ENCODE measurements at regions not wholly inside any gene's neighbourhood (a gene's known extent, or its start where the extent isn't known, plus 50 kb on each side); places are given as distances from the start of the nearest gene placed in this dataset.
"Not testable (repeated sequence)": the region's sequence is repeated elsewhere in the genome, so short reads cannot be mapped to it uniquely, and the experiment has no call there.

DNA sequence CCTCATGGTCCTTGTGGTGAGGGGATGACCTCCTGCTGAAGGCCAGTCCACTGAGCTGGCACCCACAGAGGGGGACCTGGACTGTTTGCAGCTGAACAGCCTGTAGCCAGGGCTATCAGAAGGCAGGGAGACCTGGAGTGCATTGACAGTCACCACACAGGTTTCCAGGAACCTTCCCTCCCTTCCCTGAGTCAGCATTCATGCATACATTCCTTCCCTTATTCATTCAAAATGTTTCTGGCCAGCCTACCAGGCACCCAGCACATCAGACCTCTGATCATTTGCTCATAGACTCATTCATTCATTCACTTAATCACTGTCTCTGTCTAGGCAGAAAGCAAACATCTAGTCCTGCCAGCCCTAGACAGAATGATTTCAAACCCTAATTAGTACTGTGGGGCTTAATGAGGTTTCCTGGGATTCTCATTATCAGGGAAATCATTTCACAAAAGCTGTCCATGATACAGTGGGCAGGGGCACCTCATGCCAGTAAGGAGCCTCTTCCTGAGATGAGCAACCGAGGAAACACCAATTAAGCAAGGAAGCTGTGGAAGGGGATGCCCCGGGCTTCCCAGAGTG lies 110.1 kb upstream of the PPP1R26 start:
- no peak for DNase-seq

DNA sequence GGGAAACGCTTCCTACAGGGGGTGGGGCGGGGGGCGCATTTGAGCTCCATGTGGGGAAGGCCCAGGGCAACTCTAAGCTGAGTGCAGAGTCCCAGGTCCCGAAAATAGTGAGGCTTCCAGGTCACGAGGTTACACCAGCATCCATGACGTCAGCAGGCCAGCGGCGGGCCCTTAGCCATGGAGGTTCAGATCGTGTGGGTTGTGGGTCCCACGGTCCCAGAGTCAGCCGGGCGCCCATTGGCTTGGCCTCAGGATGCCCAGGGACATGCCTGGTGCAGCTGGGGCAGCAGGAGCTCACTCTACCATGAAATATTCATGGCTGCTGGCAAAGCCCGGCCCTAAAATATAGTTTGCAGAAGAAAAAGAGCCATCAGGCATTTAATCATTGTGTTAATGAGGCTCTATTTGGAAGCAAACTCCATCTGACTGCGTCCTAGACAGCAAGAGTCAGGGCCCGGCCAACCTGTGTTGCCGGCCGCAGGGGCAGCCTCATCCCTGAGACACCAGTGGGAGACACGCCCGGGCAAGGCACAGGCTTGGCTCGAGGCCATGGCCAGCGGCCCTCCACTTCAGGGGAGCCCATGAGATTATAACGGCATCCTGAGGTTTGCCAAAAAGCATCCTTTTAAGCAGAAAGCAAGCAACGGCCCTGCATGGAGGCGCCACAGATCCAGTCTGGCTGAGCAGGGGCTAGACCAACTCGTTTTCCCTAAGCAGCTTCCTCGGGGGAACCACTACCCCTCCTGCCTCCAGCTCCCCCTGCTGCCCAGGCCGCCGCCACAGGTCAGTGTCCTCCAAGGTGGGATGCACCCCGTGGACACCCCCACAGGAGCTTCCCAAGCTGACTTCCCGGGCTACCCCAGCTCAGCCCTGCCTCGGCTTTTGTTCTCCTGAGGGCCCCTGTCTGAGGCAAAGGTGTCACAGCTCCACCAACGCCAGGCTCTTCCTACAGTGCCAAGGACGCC lies 108.9 kb upstream of the PPP1R26 start:
- no peak for DNase-seq

DNA sequence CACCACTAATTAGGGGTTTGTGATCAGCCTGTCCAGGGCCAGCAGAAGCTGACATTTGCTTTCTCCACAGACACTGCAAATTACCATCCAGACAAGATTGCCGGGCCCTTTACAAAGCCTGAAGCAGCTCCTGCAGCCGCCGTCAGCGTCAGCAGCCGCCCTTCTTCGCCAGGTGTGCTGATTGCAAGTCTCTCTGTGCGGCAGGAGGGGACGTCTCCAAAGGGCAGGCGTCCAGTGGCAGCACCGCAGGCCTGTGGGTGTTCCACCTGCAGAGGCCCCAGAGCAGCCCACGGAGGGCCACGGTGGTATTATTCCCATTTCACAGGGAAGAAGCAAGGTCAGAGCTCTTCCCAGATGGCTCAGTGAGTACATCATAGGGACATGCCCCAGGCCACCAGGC lies 108.0 kb upstream of the PPP1R26 start:
- no peak for DNase-seq

DNA sequence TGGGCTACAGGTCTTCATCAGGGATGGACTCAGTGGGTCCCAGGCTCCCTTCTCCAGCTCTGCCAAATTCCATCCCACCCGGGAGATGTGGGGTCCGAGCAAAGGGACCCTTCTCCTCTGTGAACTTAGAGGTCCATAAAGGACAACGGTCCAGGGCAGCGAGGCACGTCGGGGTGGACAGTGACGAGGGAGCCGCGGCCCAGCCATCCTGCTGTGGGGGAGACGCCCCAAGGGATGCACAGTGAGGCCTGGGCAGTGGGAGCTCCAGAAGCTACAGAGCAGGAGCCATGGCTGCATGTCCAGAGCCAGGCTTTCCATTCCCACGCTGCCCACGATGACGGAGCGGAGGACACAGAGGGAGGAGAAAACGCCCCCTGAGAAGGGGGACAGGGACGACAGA lies 107.5 kb upstream of the PPP1R26 start:
- DNase-seq, result no peak

DNA sequence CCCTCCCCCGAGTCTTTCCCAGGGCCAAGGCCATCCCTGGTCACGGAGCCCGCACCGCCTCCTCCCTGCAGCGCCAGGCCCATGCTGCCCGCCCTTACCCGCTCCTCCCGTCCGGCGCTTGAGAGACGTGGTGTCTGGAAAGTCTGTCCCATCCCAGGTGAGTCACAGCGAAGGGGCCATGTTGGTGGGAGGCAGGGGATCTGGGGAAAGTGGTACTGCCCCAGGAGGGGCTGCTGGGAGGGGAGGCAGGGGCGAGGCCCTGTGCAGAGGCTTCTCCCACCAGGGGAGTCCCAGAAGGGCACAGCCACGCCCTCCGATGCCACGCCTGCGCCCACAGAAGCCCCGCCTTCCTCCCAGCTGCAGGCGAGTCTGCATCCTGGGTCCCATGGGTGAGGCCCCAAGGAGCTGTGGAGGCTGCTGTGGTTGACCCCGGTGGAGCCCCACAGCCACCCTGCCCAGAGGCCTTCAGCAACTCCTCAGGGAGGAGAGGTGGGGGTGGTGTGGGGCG lies 107.0 kb upstream of the PPP1R26 start:
- no peak for DNase-seq

DNA sequence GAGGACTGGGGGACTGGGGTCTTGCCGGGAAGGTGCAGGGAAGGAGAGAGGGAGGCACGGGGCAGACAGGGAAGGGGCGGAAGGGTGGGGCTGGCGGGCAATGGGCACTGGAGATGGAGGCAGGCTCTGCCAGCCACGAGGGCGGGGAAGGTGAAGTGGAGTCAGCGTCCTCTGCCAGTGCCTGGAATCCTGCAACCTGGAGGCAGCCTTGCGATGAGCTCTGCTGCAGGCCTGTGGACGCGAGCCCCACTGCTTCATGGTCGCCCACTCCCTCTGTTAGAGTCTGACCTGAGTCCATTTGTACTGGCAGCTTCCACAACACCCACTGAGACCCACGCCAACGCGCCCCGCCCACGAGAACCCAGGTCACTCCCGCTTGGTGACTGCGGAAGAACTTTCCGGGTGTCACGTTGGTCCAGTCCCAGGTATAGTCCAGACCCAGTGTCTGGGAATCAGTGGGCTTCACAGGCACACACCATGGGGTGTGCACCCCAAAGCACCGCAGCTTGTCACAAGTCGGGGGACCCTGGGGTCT lies 106.4 kb upstream of the PPP1R26 start:
- DNase-seq, result no peak

DNA sequence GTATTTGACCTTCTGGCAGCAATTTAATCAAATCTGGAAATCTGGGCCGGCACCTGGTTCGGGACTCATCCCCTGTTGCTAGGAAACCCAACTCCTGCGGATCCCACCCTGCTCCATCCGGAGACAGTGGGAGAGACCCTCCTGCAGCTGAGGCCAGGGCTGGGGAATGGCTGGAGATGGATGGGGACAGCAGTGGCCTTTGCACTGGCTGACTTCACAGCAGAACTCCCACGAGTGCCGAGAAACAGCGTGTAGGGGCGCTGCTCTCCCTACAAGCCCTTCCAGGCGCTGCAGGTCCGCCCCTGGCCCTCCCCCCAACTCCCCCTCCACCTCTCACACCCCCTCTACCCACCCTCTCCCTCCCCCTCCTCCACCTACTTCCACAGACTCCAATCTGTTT lies 105.8 kb upstream of the PPP1R26 start:
- DNase-seq, result no peak

DNA sequence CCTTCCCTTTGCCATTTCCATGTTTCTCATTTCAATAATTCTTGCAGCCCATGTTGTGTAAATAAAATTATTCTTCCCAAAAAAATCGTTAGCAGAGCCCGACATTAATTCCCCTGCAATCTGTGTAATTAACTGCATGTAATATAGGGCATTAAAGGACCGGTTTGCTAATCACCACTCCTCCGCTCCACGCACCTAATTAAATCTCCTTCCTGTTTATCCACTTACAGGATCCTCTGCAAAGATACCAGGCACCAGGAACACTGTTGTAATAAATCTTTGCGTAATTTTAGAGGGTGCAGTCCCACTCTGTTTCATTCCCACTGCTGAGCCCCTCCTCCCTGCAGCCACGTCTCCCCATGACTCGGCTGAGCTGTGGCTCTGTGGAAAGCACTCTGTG lies 105.0 kb upstream of the PPP1R26 start:
- no peak for DNase-seq

DNA sequence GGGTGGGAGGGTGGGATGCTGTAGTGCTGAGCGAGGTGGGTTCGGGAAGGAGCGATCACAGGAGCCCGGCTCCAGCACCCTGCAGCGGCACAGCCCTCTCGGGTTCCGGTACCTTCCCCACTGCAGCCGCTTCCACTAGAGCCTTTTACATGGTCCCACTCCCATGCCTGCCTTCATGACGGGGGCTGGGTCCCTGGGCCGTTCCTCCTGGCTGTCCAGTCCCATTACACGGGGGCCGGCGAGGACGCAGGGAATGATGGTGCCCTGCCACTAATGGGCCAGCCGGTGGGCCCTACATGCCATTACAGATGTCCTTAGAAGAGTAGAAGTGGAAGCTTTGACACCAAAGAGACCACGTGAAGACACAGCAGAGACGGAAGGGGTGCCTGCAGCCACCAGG lies 104.6 kb upstream of the PPP1R26 start:
- DNase-seq, result no peak

DNA sequence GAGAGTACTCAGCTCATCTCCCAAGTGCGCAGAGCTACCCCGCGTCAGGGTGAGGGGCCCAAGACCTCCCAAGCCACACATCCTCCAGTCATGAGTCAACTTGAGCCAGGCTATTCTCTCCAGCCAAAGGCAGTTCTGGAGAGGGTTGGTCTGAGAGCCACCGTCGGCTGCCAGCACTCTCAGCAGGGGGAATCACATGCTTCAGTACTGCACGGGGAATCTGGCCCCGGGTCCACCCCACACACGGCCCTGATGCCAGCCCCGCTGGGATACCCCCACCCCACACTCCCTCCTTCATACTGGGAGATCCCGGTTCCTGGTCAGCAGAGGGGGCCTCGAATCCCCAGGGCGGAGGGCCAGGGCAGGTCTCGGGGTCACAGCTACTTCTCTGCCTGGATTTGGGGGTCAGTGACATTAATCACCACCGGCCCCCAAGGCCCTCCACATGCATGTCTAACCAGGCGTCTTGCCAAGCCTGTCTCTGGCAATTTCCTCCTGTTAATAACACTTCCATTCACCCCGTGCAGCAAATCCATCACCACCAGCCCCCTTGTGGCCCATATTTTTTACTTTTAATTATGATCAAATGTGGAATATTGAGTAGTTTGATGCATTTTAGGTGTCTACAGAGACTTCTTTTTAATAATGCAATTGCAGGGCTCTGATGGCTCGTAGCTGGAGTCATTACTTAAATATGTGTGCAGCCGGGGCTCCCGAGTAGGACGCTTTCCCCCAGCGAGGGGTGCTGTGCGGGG lies 102.9 kb upstream of the PPP1R26 start:
- no peak for DNase-seq

DNA sequence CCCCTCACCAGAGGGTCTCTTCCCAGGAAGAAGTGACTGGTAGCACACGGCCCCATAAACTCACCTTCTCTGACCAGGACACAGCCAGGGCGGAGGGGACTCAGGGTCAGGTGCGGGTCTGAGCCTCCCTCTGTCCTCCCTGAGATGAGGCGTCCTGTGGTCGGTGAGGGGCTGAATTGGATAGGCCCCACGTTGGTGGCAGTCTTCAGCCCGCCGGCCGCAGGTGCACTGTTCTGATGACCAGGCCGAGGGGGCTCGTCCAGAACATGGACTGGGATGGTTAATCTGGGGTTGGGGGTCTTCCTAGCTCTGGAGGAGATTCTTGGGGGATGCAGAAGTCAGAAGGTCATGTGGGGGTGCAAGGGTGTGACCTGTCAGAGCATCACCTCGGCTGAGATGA lies 102.2 kb upstream of the PPP1R26 start:
- no peak for DNase-seq

DNA sequence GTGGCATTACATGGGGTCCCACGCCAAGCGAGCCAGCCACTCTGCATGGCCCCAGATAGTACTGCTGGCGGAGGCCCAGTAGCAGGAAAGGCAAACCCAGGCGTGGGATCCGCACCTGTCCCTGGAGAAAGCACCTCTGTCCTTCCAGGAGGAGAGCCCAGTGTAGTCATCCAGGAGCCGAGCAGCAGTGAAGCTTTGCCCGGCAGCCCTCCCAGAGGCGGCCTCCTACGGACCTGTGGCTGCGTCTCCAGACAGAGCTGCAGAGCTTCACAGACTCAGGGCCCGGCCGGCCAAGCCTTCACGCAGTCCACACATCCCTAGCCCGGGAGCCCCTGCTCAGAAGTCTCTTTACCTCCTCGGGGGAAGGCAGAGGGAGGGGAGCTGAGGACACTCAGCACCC lies 100.8 kb upstream of the PPP1R26 start:
- no peak for DNase-seq

DNA sequence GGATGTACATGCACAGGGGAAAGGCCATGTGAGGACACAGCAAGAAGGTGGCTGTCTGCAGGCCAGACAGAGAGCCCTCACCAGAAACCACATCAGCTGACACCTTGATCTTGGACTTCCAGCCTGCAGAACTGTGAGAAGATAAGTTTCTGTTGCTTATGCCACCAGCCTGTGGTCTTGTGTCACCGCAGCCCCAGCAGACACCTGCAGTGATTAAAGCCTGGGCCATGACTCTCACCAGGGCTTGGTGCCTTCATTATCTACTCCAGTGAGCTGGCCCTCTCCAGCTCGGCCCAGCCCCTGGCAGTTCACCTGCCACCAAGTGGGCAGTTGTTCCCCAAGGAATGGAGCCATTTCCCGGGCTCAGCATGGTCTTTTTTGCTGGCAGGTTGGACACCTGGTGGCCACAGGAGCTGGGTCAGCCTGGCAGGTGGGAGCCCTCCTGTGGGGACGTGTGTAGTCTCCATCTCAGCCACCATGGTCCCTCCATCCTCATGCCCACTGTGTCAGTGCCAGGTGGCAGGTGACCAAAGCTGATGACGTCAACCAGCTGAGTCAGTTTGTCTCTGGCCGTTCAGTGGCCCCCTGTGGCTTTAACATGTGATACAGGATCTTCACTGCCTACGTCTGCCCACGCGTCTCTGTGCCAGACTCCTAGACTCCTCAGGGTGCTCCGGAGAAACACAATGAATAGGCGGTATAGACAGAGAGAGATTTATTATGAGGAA lies 99.9 kb upstream of the PPP1R26 start:
- DNase-seq, result no peak

DNA sequence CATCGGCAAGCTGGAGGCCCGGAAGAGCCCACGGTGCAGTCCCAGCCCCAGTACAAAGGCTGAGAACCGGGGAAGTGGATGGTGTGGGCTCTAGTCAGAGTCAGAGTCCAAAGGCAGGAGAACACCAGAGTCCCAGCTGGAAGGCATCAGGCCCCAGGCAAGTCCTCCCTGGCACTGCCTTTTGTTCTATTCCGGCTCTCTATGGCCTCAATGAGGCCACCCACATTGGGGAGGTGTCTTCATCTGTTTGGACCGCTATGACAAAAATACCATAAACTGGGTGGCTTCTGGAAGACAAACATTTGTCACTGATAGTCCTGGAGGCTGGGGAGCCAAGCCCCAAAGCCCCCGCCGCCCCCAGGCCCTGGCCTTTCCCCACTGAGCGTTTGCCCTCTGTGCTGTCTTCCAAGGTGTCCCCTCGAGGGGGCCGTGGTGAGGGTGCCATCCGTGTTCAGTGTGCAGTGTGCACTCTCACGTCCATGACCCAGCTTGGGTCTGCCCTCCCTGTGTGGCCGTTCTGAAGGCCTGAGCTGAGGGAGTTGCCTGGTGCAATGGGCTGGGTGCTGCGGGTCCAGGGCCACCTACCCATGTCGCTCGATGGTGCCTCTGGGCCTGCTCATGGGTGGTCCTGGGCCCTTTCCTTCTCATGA lies 99.1 kb upstream of the PPP1R26 start:
- DNase-seq, result no peak

DNA sequence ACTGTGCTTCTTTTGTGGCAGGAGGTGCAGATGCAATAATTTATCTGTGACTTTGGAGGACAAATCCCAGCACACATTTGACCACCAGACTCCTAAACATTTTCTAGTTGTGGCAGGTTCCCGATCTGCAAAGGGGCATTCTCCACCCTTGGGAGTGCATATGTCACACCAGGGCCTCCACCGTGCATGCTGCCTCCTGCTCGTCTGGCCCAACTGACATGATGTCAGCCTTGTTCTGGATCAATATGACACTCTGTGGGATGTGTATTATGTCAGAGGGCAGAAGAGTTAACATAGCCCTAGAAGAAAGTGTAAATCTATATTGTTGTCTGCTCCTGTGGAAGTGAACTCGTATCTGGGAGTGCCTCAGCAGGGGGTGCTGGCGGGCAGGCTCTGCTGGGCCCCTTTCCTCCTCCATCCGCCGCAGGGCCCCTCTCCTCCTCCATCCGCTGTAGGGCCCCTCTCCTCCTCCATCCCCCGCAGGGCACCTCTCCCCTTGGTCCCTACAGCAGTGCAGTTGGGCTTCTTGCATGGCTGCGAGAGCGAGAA lies 97.7 kb upstream of the PPP1R26 start:
- no peak for DNase-seq

DNA sequence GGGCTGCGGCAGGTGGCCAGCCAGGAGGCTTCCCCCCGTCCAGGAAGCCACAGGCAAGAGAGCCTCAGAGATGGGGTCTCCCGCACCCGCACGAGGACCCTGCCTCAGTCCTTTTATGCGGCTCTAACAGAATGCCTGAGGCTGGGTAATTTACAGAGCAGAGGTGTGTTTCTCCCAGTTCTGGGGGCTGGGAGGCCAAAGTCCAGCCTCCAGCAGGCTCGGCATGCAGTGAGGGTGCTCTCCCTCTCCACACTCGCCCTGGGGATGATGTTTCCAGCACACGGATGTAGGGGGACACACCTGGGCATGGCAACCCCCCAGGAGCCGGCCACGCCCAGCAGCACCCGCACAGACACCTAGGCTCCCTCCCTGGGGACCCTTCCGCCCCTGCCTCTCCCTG lies 95.4 kb upstream of the PPP1R26 start:
- DNase-seq, result no peak

DNA sequence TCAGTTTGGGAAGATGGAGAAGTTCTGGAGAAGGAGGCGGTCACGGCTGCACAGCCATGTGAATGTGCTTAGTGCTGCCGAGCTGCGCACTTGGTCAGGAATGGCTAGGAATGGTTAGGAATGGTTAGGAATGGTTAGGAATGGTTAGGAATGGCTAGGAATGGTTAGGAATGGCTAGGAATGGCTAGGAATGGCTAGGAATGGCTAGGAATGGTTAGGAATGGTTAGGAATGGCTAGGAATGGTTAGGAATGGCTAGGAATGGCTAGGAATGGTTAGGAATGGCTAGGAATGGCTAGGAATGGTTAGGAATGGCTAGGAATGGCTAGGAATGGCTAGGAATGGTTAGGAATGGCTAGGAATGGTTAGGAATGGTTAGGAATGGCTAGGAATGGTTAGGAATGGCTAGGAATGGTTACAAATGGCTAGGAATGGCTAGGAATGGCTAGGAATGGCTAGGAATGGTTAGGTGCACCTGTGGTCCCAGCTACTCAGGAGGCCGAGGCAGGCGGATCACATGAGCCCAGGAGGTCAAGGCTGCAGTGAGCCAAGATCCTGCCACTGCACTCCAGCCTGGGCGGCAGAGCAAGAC lies 94.7 kb upstream of the PPP1R26 start:
- DNase-seq, result not testable (repeated sequence)

DNA sequence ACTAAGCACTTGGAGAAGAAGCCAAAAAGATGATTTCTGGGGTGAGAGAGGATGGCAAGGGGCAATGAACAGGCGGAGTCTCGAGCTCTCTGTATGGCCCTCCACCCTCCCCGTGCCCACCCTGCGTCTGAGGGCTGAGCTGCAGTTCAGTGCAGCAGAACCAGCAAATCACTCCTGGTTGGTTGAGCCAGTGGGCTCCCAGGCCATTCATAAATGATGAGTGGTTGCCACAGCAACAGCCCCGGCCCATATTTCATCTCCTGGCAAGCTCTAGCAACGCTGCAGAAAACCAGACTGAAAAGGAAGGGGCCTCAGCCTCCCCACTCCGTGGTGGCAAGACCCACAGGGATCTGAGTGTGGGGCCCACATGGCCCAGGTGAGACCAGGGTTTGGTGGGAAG lies 93.8 kb upstream of the PPP1R26 start:
- DNase-seq, result no peak

DNA sequence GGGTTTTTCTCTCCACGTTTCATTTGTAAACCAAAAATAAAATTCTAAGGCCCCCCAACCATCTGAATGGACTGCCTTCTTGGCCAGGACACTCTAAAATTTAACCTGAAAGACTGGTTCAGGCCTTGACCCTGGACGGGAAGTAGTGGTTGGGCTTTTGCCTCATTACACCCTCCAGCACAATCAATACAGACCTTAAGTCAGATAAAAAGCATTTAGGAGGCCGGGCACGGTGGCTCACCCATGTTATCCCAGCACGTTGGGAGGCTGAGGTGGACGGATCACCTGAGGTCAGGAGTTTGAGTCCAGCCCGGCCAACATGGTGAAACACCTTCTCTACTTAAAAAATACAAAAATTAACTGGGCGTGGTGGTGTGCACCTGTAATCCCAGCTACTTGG lies 91.6 kb upstream of the PPP1R26 start:
- no peak for DNase-seq

DNA sequence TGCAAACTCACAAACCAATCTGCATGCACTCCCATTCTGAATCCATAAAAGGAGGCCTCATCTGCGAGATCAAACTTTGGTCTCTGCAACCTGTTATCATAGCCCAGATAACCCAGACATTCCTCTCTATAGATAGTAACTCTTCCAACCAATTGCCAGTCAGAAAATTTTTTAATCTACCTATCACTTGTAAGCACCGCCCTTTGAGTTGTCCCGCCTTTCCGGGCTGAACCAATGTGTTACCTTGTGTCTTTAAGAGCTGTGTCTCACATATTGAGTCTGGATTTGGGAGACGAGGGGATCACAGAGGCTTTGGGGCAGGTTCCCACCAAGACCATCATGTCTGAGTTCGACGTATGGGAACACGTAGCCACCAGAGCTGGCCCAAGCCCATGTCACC lies 91.1 kb upstream of the PPP1R26 start:
- DNase-seq, result no peak

DNA sequence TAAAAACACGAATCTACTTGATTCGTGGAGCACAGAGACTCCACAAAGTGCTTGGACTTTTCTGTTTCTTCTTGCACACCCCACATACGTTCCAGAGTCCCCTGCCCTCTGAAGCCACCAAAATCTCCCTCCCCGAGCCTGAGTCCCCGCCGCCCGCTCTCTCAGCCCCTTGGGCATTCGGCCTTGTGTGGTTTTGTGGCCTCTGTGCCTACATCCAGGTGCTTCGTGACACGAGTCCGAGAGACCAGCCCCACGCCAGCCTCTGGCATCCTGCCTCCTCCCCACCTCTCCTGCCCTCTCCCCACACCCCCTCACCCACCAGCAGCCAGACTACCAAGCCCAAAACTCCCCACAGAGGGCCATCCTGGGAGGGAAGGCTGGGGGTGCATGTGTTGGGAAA lies 87.8 kb upstream of the PPP1R26 start:
- DNase-seq, result no peak
